SK-N-MC (cell line): ENCODE measurements at regions not wholly inside any gene's neighbourhood (a gene's known extent, or its start where the extent isn't known, plus 50 kb on each side); places are given as distances from the start of the nearest gene placed in this dataset.

Source experiments
- EZH2 ChIP-seq: fragments of 200-600 bp; sonication (generic); IDR thresholded peaks from one replicate; pipeline ENCODE4 v1.6.1; 2017; ENCODE audit warnings: antibody characterized with exemption
- POLR2AphosphoS5 ChIP-seq: IDR thresholded peaks from 2 replicates; pipeline ENCODE4 v1.6.1; 2012; ENCODE audit warnings: mild to moderate bottlenecking, low read depth, low read length, borderline replicate concordance

DNA sequence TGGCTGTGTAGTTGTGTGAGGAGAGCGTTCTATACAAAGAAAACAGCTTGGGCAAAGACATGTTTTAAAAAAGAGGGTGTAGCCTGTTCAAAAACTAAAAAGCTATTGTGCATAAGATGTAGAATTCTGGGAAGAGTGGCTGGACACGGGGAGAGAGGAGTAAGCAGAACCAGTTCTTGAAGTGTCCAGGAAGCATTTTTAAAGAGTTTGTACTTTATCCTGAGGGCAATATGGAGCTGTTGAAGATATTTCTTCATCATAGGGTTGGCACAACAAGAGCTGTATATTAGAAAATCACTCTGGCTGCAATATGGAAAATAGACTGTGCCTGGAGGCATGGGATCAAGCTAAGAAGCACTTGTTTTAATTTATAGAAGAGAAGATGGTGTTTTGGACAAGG, 458.9 kb upstream of the LMO3 start:
- TF ChIP-seq EZH2 (no peak), POLR2AphosphoS5 (no peak)
